ENCODE measurements at regions not wholly inside any gene's neighbourhood (a gene's known extent, or its start where the extent isn't known, plus 50 kb on each side); places are given as distances from the start of the nearest gene placed in this dataset.

- H3K9me3 ChIP-seq (ENCODE audit: control insufficient read depth, insufficient read depth, low read length), result no peaks in the 10 kb centered on the region
- H3K23ac ChIP-seq (ENCODE audit: low read depth, low read length), result no peak overlapping the region
- ATAC-seq (ENCODE audit: low read depth) (no peak), DNase-seq (no peak)
- TF ChIP-seq CEBPB (IDR thresholded peaks at IDR 0.05; ENCODE audit: low read depth, low read length), result no peak
- no peak for TF ChIP-seq CHD1 (IDR thresholded peaks at IDR 0.05; ENCODE audit: low read depth, low read length)
- no peak for TF ChIP-seq FOS (IDR thresholded peaks at IDR 0.05; ENCODE audit: low read depth, low read length)
- no peak for TF ChIP-seq POLR2A (IDR thresholded peaks at IDR 0.05; ENCODE audit: low read depth, low read length)
- TF ChIP-seq MAZ (IDR thresholded peaks at IDR 0.05; ENCODE audit: borderline replicate concordance, low read depth, low read length), result no peak
- TF ChIP-seq SMC3 (IDR thresholded peaks at IDR 0.05; ENCODE audit: low read depth, low read length), result no peak
- TF ChIP-seq BHLHE40 (IDR thresholded peaks at IDR 0.05; ENCODE audit: low read depth, low read length), result no peak
- no peak overlapping the region for H3K4me3 ChIP-seq (ENCODE audit: insufficient read depth, low read depth, low read length)
- no peak overlapping the region for H4K8ac ChIP-seq (ENCODE audit: low read depth in 2 of 2, low read length in 2 of 2)
- dilution Hi-C loops (cut with HindIII; ENCODE audit: low sequenced_read_pairs, unreplicated experiment), result no loop called here
- ChIA-PET POLR2A (ENCODE audit: unreplicated experiment) (no interaction called here), CTCF (no interaction called here)
- intact Hi-C loops (cut with micrococcal nuclease), result no loop called here
- no peak overlapping the region for H3K27ac ChIP-seq (ENCODE audit: insufficient read depth, low read length)
- no peaks in the 10 kb centered on the region for H4K20me1 ChIP-seq (ENCODE audit: insufficient read depth, low read length)
- no peak overlapping the region for H3K4me2 ChIP-seq (ENCODE audit: low read depth, low read length)
- no peak overlapping the region for H2AK9ac ChIP-seq (replicated peaks; ENCODE audit: low read depth, low read length, poor library complexity)
- no peaks in the 10 kb centered on the region for H3K27me3 ChIP-seq (ENCODE audit: control insufficient read depth, insufficient read depth, low read length)
- no peak overlapping the region for H2AFZ ChIP-seq (replicated peaks; ENCODE audit: low read length, poor library complexity)
- H3K14ac ChIP-seq (replicated peaks; ENCODE audit: low read depth, low read length), result no peak overlapping the region
- H3K9ac ChIP-seq (ENCODE audit: low read depth, low read length), result no peak overlapping the region
- no peak overlapping the region for H3K18ac ChIP-seq (ENCODE audit: low read depth, low read length)
- in situ Hi-C loops (cut with MboI; ENCODE audit: low sequenced_read_pairs), result no loop called here
- no peaks in the 10 kb centered on the region for H3K9me1 ChIP-seq (ENCODE audit: insufficient read depth, low read length)
- H3K4ac ChIP-seq (ENCODE audit: low read depth, low read length), result no peak overlapping the region
- H2AK5ac ChIP-seq (ENCODE audit: low read depth, low read length), result no peak overlapping the region
- no TSS peak for BruUV-seq (replicated peaks)
- no peaks in the 10 kb centered on the region for H3K79me1 ChIP-seq (ENCODE audit: low read depth in 1 of 2, low read length in 2 of 2)
- no peaks in the 10 kb centered on the region for H3K4me1 ChIP-seq (ENCODE audit: control insufficient read depth, insufficient read depth, low read length)
- H2BK15ac ChIP-seq (ENCODE audit: low read depth, low read length), result no peak overlapping the region
- no peak overlapping the region for H4K91ac ChIP-seq (ENCODE audit: insufficient read depth, low read depth, low read length)
- H3K56ac ChIP-seq (ENCODE audit: extremely low read depth, insufficient read depth, low read length), result no peak overlapping the region
- H2BK5ac ChIP-seq (ENCODE audit: low read depth, low read length, poor library complexity, severe bottlenecking), result no peak overlapping the region
- H2BK120ac ChIP-seq (ENCODE audit: low read depth, low read length), result no peak overlapping the region
- H4K5ac ChIP-seq (ENCODE audit: low read depth, low read length), result no peak overlapping the region
- no peak overlapping the region for H2BK20ac ChIP-seq (ENCODE audit: low read depth, low read length)
- no peaks in the 10 kb centered on the region for H3K36me3 ChIP-seq (ENCODE audit: control insufficient read depth, insufficient read depth, low read length)
Observed at GRCh38 chr7:113562242-113562641, 356.6 kb downstream of the PPP1R3A start.

Measured in IMR-90 (cell line).